CD8-positive, alpha-beta memory T cell (primary cell): ENCODE measurements at regions not wholly inside any gene's neighbourhood (a gene's known extent, or its start where the extent isn't known, plus 50 kb on each side); places are given as distances from the start of the nearest gene placed in this dataset.

Experiments used
- CTCF ChIA-PET: fragments of 350-600 bp; sonication (Branson Sonifier 250); formaldehyde crosslinking; loops from one replicate; lab custom pipeline; 2021; ENCODE audit warnings: antibody characterized with exemption; lab: Charles Lee
- POLR2A ChIA-PET: fragments of 350-600 bp; sonication (Branson Sonifier 250); formaldehyde crosslinking; loops from one replicate; lab custom pipeline; 2021; ENCODE audit warnings: antibody characterized with exemption; lab: Charles Lee
- DNase-seq, 5 donors: peaks; one replicate each; pipeline versions ENCODE4 v3.0.0 to v3.0.0-alpha.2; 2020 to 2022; ENCODE audit warnings: mixed read lengths in 1 of 5
- H3K27ac ChIP-seq: one replicate; pipeline ENCODE4 v1.7.0; 2013; ENCODE audit warnings: low read depth, mild to moderate bottlenecking, low read length, moderate library complexity
- H3K27me3 ChIP-seq: 2 replicates; pipeline ENCODE4 v1.7.0; 2013; ENCODE audit warnings: low read length, mild to moderate bottlenecking; ENCODE audit not compliant: insufficient read depth, poor library complexity, severe bottlenecking
- H3K36me3 ChIP-seq: 2 replicates; pipeline ENCODE4 v1.7.0; 2013; ENCODE audit warnings: mild to moderate bottlenecking, low read length, moderate library complexity; ENCODE audit not compliant: insufficient read depth
- H3K4me1 ChIP-seq: 2 replicates; pipeline ENCODE4 v1.7.0; 2013; ENCODE audit warnings: mild to moderate bottlenecking, low read length, moderate library complexity; ENCODE audit not compliant: insufficient read depth
- H3K4me3 ChIP-seq: 2 replicates; pipeline ENCODE4 v1.7.0; 2013; ENCODE audit warnings: mild to moderate bottlenecking, low read length
- H3K9me3 ChIP-seq: 2 replicates; pipeline ENCODE4 v1.7.0; 2013; ENCODE audit warnings: mild to moderate bottlenecking, low read length
- H3K27ac Mint-ChIP-seq, 8 donors: one replicate each; pipeline ENCODE4 v1.8.0; 2020 to 2021; ENCODE audit warnings: mixed read lengths in 8 of 8, mild to moderate bottlenecking in 6 of 8, inconsistent platforms in 3 of 8, moderate library complexity in 3 of 8
- H3K27me3 Mint-ChIP-seq, 2 donors: one replicate each; pipeline ENCODE4 v1.8.0; 2020 to 2021; ENCODE audit warnings: mixed read lengths in 2 of 2, mild to moderate bottlenecking in 1 of 2, moderate library complexity in 1 of 2
- H3K36me3 Mint-ChIP-seq, 3 donors: one replicate each; pipeline ENCODE4 v1.8.0; 2020 to 2021; ENCODE audit warnings: mixed read lengths in 3 of 3, inconsistent platforms in 1 of 3, mild to moderate bottlenecking in 1 of 3
- H3K4me1 Mint-ChIP-seq, 3 donors: one replicate each; pipeline ENCODE4 v1.8.0; 2020 to 2021; ENCODE audit warnings: mixed read lengths in 3 of 3, inconsistent platforms in 1 of 3, mild to moderate bottlenecking in 1 of 3
- H3K4me3 Mint-ChIP-seq, 7 donors: one replicate each; pipeline ENCODE4 v1.8.0; 2020 to 2021; ENCODE audit warnings: mixed read lengths in 7 of 7, mild to moderate bottlenecking in 6 of 7, moderate library complexity in 4 of 7, inconsistent platforms in 2 of 7
- H3K9me3 Mint-ChIP-seq, 5 donors: one replicate each; pipeline ENCODE4 v1.8.0; 2020 to 2022; ENCODE audit warnings: mixed read lengths in 5 of 5, mild to moderate bottlenecking in 3 of 5, moderate library complexity in 2 of 5, inconsistent platforms in 1 of 5

DNA sequence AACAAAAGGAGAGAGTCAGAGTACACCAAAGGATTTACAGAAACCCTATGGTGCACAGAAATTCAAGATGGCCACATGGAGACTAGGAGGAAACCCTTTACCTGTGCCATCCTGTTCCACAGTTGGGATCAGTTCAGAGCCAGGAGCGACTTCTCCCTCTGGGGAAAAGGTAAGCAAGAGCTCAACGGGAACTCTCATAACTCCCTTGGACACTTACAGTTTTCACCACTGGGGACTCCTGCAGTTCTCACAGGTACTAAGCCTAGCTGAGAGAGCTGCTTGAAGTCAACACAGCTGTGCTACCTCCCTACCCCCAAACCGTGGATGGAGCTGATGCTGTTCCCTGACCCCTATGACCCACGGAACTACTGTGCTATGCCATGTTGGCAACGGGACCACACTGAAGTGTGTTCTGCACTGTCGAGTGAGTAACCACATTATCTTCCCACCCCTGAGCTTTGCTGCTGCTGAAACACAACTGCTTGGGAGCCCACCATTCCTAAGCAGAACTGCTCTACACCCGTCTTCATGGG, 606.8 kb downstream of the GBE1 start:
- Histone ChIP-seq H3K27ac (no peak overlapping the region), H3K27me3 (no peaks in the 10 kb centered on the region), H3K4me3 (no peak overlapping the region), H3K36me3 (no peaks in the 10 kb centered on the region), H3K9me3 (peaks cover 5% of the 10 kb centered on the region), H3K4me1 (no peaks in the 10 kb centered on the region)
- H3K27ac Mint-ChIP-seq: no peak overlapping the region
- no peak overlapping the region for H3K4me3 Mint-ChIP-seq
- no peaks in the 10 kb centered on the region for H3K36me3 Mint-ChIP-seq
- H3K9me3 Mint-ChIP-seq: peaks cover 5 to 37% (median 17%) of the 10 kb centered on the region in 5 donors
- DNase-seq: no peak
- CTCF ChIA-PET: no interaction called here
- H3K4me1 Mint-ChIP-seq: no peaks in the 10 kb centered on the region
- POLR2A ChIA-PET: no interaction called here
- no peaks in the 10 kb centered on the region for H3K27me3 Mint-ChIP-seq

- POLR2A ChIA-PET: no interaction called here
- H3K27ac Mint-ChIP-seq: no peak overlapping the region
Measured at GRCh38 chr3:81152156-81152555, 609.3 kb downstream of the GBE1 start.

DNA sequence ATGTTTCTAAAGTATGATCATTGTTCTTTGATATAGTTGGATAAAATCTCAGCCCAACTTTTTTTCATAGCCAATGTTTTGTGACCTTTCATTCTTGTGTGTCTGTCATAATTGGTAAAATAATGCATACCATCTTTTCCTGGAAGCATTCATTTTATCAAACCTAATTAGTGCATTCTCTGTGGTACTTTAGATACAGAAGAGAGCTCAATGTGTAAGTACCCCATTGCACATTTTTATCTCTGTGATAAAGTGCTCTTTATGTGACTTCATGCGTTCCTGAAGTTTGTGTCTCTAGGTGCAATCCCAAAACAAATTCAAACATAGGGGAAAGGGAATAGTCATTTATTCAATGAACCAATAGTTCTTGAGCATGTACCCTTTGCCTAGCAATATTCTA, 628.5 kb downstream of the GBE1 start:
- no peak overlapping the region for H3K4me3 Mint-ChIP-seq
- POLR2A ChIA-PET: no interaction called here

More at GRCh38 chr3:81152156-81152555, 609.3 kb downstream of the GBE1 start:
- no peaks in the 10 kb centered on the region for H3K36me3 Mint-ChIP-seq
- Histone ChIP-seq H3K4me1 (no peaks in the 10 kb centered on the region), H3K9me3 (peaks cover 5% of the 10 kb centered on the region), H3K36me3 (no peaks in the 10 kb centered on the region), H3K27ac (no peak overlapping the region), H3K27me3 (no peaks in the 10 kb centered on the region), H3K4me3 (no peak overlapping the region)
- no peak for DNase-seq
- no peaks in the 10 kb centered on the region for H3K27me3 Mint-ChIP-seq
- no peaks in the 10 kb centered on the region for H3K4me1 Mint-ChIP-seq
- H3K4me3 Mint-ChIP-seq: no peak overlapping the region
- CTCF ChIA-PET: no interaction called here
- peaks cover 5 to 25% (median 13%) of the 10 kb centered on the region in 5 donors for H3K9me3 Mint-ChIP-seq

DNA sequence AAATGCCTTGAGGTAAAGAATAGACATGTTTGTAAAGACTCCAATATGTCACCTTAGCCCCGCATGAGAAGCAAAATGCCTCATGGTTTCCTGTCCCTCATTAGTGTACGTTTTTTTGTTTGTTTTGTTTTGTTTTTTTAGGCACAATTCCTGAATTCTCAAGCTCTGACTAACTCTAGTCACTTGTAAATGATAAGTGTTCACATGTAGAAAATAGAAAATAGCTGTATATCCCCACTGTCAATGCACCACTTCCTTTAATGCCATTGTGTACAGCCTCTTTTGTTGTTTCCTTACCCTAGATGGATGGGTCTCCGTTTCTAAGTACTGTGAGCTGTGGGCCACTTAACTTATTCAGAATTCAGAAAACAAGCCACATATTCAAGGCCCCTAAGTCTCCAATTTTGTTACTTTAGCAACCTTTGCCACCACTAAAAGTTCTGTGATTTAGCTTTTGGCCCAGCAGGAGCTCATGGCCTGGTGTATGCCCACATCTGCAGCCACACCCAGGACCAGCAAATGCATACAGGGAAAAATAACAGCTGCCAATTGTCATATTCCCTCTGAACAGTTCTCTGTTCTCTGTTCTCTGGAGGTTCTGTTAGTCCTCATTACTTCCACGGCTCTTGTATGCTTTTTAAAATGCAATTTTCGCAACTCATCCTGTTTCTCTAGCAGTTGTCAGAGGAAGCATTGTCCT, 655.5 kb downstream of the GBE1 start:
- no peaks in the 10 kb centered on the region for H3K4me1 Mint-ChIP-seq
- H3K27ac ChIP-seq: no peak overlapping the region
- no peaks in the 10 kb centered on the region for H3K36me3 ChIP-seq
- H3K36me3 Mint-ChIP-seq: no peaks in the 10 kb centered on the region
- POLR2A ChIA-PET: no interaction called here
- DNase-seq: no peak
- no peak overlapping the region for H3K27ac Mint-ChIP-seq
- H3K27me3 Mint-ChIP-seq: no peaks in the 10 kb centered on the region
- no peak overlapping the region for H3K4me3 ChIP-seq
- H3K27me3 ChIP-seq: no peaks in the 10 kb centered on the region
- H3K4me3 Mint-ChIP-seq: no peak overlapping the region
- no peaks in the 10 kb centered on the region for H3K4me1 ChIP-seq
- CTCF ChIA-PET: no interaction called here
- H3K9me3 Mint-ChIP-seq: peaks cover 3 to 24% (median 12%) of the 10 kb centered on the region in 5 donors
- no peaks in the 10 kb centered on the region for H3K9me3 ChIP-seq

More for the DNA sequence above, 628.5 kb downstream of the GBE1 start:
- Histone ChIP-seq H3K27me3 (no peaks in the 10 kb centered on the region), H3K36me3 (no peaks in the 10 kb centered on the region), H3K27ac (no peak overlapping the region), H3K9me3 (no peaks in the 10 kb centered on the region), H3K4me3 (no peak overlapping the region), H3K4me1 (no peaks in the 10 kb centered on the region)
- peaks cover 3 to 29% (median 10%) of the 10 kb centered on the region in 5 donors for H3K9me3 Mint-ChIP-seq
- CTCF ChIA-PET: no interaction called here
- H3K27ac Mint-ChIP-seq: no peak overlapping the region
- H3K27me3 Mint-ChIP-seq: no peaks in the 10 kb centered on the region
- no peaks in the 10 kb centered on the region for H3K36me3 Mint-ChIP-seq
- no peaks in the 10 kb centered on the region for H3K4me1 Mint-ChIP-seq
- DNase-seq: no peak

- Mint-ChIP-seq H3K27me3 (no peaks in the 10 kb centered on the region), H3K9me3 (peaks cover 3 to 24% (median 12%) of the 10 kb centered on the region in 5 donors), H3K4me3 (no peak overlapping the region), H3K4me1 (no peaks in the 10 kb centered on the region), H3K36me3 (no peaks in the 10 kb centered on the region), H3K27ac (no peak overlapping the region)
- ChIA-PET CTCF (no interaction called here), POLR2A (no interaction called here)
- H3K9me3 ChIP-seq: no peaks in the 10 kb centered on the region
- H3K36me3 ChIP-seq: no peaks in the 10 kb centered on the region
- H3K4me3 ChIP-seq: no peak overlapping the region
- no peaks in the 10 kb centered on the region for H3K27me3 ChIP-seq
- H3K27ac ChIP-seq: no peak overlapping the region
- no peaks in the 10 kb centered on the region for H3K4me1 ChIP-seq
- DNase-seq: no peak
Measured at GRCh38 chr3:81105206-81105605, 656.2 kb downstream of the GBE1 start.

DNA sequence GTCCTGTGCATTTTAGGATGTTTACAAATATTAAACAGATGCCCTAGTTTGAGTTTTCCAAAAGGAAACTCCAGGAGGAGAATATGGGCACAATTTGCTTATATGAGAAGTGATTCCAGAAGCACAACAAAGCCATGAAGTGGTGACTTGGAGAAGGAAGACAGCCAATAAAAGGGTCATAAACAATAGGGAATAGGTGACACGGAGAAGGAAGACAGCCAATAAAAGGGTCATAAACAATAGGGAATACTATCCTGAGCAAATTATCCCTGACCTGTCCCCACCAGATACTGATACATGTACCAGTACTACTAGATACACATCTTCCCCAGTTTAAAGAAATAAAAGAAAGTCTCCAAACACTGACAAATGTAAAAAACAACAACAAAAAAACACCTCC, 663.6 kb downstream of the GBE1 start:
- no peak overlapping the region for H3K4me3 Mint-ChIP-seq
- no peak overlapping the region for H3K4me3 ChIP-seq
- no peaks in the 10 kb centered on the region for H3K27me3 Mint-ChIP-seq

DNA sequence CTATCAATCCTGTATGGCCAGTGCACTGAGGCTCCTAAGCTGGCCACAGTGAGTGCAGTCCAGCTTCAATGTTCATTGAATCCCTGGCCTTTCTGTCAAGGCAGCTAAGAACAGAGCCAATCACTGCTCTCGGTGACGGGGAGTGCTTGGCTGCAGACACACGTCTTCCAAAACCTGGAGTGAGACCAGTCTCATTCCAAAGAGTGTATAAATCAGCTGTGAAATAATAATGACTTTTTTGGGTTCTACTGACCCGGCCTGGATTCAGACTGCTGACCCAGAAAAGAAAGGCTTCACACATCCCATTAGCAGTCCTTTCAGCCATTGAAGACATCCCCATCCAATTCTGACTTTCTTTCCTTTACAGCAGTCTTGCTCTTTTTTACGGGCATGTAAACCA, 665.5 kb downstream of the GBE1 start:
- no peaks in the 10 kb centered on the region for H3K36me3 ChIP-seq
- CTCF ChIA-PET: no interaction called here
- no peak overlapping the region for H3K27ac ChIP-seq
- no peaks in the 10 kb centered on the region for H3K27me3 ChIP-seq
- no peak for DNase-seq
- no peak overlapping the region for H3K4me3 ChIP-seq
- H3K9me3 ChIP-seq: no peaks in the 10 kb centered on the region
- Mint-ChIP-seq H3K27me3 (no peaks in the 10 kb centered on the region), H3K27ac (no peak overlapping the region), H3K4me1 (no peaks in the 10 kb centered on the region), H3K36me3 (no peaks in the 10 kb centered on the region), H3K9me3 (peaks cover 2 to 13% (median 8%) of the 10 kb centered on the region in 5 donors), H3K4me3 (no peak overlapping the region)
- no peaks in the 10 kb centered on the region for H3K4me1 ChIP-seq
- POLR2A ChIA-PET: no interaction called here

More for the DNA sequence above, 663.6 kb downstream of the GBE1 start:
- Histone ChIP-seq H3K9me3 (no peaks in the 10 kb centered on the region), H3K27me3 (no peaks in the 10 kb centered on the region), H3K4me1 (no peaks in the 10 kb centered on the region), H3K36me3 (no peaks in the 10 kb centered on the region), H3K27ac (no peak overlapping the region)
- ChIA-PET CTCF (no interaction called here), POLR2A (no interaction called here)
- H3K4me1 Mint-ChIP-seq: no peaks in the 10 kb centered on the region
- H3K9me3 Mint-ChIP-seq: peaks cover 2 to 9% (median 8%) of the 10 kb centered on the region in 5 donors
- H3K36me3 Mint-ChIP-seq: no peaks in the 10 kb centered on the region
- H3K27ac Mint-ChIP-seq: no peak overlapping the region
- DNase-seq: no peak

- POLR2A ChIA-PET: no interaction called here
Measured at GRCh38 chr3:81094986-81095385, 666.5 kb downstream of the GBE1 start.

More at GRCh38 chr3:81094986-81095385, 666.5 kb downstream of the GBE1 start:
- H3K9me3 Mint-ChIP-seq: peaks cover 4 to 11% (median 9%) of the 10 kb centered on the region in 5 donors
- no peaks in the 10 kb centered on the region for H3K4me1 Mint-ChIP-seq
- no peaks in the 10 kb centered on the region for H3K36me3 ChIP-seq
- no peaks in the 10 kb centered on the region for H3K9me3 ChIP-seq
- H3K27ac ChIP-seq: no peak overlapping the region
- H3K4me1 ChIP-seq: no peaks in the 10 kb centered on the region
- H3K4me3 ChIP-seq: no peak overlapping the region
- no peak overlapping the region for H3K4me3 Mint-ChIP-seq
- H3K27me3 Mint-ChIP-seq: no peaks in the 10 kb centered on the region
- no peak overlapping the region for H3K27ac Mint-ChIP-seq
- H3K27me3 ChIP-seq: no peaks in the 10 kb centered on the region
- H3K36me3 Mint-ChIP-seq: no peaks in the 10 kb centered on the region
- no peak for DNase-seq
- CTCF ChIA-PET: no interaction called here
